Astrocyte of the spinal cord (primary cell): ENCODE measurements at regions not wholly inside any gene's neighbourhood (a gene's known extent, or its start where the extent isn't known, plus 50 kb on each side); places are given as distances from the start of the nearest gene placed in this dataset.

Experiments used
- DNase-seq: peaks from one replicate; pipeline ENCODE4 v3.0.0; 2011; ENCODE audit warnings: low read depth, low spot score
- H3K4me3 ChIP-seq: 2 replicates; pipeline ENCODE4 v1.5.1; 2011; ENCODE audit warnings: low read depth, mild to moderate bottlenecking, low read length, moderate library complexity
- in situ Hi-C: cut with HindIII; loops from 2 replicates; pipeline ENCODE4 v1.10.0; 2017; ENCODE audit warnings: low sequenced_read_pairs
- TF ChIP-seq, protein P1 (sequence below): IDR thresholded peaks from 2 replicates; pipeline ENCODE4 v1.5.1; 2012; ENCODE audit warnings: low read depth, mild to moderate bottlenecking, low read length, inconsistent platforms

DNA sequence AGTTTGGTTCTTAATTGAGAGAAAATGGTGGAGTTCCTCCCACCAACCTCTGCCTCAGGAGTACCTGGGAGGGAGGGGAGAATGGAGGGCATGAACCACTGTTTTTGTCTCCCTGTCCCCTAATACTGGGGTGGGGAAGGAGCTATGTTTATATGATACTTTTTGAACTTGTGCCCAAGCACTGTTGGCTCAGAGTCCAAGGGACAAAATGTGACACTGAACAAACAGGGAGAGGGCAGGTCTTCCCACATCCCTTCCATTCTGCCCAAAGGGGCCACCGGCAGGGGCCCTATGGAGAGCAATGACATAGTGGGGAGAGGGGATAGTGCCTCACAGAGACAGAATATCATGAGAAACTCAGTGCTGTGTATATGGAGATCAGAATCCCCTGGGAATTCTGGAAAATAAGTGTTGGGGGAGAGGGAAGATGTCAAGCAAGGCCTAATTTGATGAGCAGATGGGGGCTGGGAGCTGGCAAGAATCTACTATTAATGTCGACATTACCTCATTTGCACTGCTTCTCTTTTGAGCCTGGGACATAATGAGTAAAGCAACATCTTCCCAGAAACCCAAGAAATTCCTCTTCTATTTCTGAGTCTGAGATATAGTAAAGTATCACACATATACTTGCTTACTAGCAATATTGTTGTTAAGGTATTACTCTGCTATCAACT is 180.6 kb downstream of the CYP26A1 start:
- H3K4me3 ChIP-seq, result no peak overlapping the region
- TF ChIP-seq, protein P1, sequence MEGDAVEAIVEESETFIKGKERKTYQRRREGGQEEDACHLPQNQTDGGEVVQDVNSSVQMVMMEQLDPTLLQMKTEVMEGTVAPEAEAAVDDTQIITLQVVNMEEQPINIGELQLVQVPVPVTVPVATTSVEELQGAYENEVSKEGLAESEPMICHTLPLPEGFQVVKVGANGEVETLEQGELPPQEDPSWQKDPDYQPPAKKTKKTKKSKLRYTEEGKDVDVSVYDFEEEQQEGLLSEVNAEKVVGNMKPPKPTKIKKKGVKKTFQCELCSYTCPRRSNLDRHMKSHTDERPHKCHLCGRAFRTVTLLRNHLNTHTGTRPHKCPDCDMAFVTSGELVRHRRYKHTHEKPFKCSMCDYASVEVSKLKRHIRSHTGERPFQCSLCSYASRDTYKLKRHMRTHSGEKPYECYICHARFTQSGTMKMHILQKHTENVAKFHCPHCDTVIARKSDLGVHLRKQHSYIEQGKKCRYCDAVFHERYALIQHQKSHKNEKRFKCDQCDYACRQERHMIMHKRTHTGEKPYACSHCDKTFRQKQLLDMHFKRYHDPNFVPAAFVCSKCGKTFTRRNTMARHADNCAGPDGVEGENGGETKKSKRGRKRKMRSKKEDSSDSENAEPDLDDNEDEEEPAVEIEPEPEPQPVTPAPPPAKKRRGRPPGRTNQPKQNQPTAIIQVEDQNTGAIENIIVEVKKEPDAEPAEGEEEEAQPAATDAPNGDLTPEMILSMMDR, result no peak
- DNase-seq, result no peak
- in situ Hi-C loops, result no loop called here

DNA sequence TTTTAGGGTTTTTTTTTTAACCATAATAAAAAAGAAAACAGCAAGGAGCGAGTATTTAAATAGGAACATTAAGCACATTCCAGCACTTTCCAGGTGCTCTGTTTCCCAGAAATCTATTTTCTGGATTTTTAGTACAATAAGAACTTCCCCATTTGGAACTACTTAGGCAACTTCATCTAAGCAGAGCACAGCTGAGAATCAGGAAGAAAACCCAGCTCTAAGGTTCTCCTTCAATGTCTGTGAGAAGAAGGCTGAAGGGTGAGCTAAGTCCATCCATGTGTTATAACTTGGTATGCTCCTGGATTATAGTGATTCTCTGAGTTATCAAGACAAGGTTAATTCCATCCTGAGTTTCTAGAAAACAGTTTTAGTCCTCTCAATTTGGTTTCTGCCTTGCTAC is 181.9 kb downstream of the CYP26A1 start:
- no peak for DNase-seq
- in situ Hi-C loops, result no loop called here
- H3K4me3 ChIP-seq, result no peak overlapping the region
- TF ChIP-seq, protein P1, result no peak
